Ovary (tissue), 3 donors: ENCODE measurements at regions not wholly inside any gene's neighbourhood (a gene's known extent, or its start where the extent isn't known, plus 50 kb on each side); places are given as distances from the start of the nearest gene placed in this dataset.

ENCODE experiments used
- EP300 ChIP-seq: sonication (generic); formaldehyde crosslinking; IDR thresholded peaks from one replicate; pipeline ENCODE4 v1.6.1; 2017; ENCODE audit warnings: antibody characterized with exemption
- POLR2A ChIP-seq: fragments of 450-650 bp; IDR thresholded peaks from one replicate; pipeline ENCODE4 v1.6.1; 2017; ENCODE audit warnings: antibody characterized with exemption, mild to moderate bottlenecking, moderate library complexity
- TF ChIP-seq, protein P1 (sequence below), 3 donors: fragments of 450-650 bp in 2 of 3; fragments of 200-600 bp in 1 of 3; IDR thresholded peaks; one replicate each; pipeline versions ENCODE4 v1.5.1 to v1.8.0; 2016 to 2022; ENCODE audit warnings: antibody characterized with exemption in 3 of 3, mild to moderate bottlenecking in 1 of 3
- donor health status: DM: no; HTN: no; CAD: no.

DNA sequence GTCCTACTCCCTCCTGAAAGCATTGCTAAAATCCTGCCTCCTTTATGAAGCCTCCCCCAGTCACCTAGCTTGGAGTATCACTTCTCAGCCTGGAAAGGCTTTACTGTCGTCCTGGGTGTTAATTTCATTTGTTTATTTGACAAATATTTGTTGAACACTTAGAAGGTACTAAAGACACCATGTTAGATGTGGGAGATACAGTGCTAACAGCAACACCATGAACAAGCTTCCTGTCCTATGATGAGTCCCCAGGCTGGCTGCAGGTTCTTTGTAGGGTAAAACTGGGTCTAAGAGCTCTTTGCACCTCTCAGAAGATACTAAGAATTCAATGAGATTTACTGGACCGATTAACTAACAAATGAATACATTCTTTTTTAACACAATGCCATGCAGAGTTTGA is 109.2 kb upstream of the TMEM170B start:
- TF ChIP-seq, protein P1, sequence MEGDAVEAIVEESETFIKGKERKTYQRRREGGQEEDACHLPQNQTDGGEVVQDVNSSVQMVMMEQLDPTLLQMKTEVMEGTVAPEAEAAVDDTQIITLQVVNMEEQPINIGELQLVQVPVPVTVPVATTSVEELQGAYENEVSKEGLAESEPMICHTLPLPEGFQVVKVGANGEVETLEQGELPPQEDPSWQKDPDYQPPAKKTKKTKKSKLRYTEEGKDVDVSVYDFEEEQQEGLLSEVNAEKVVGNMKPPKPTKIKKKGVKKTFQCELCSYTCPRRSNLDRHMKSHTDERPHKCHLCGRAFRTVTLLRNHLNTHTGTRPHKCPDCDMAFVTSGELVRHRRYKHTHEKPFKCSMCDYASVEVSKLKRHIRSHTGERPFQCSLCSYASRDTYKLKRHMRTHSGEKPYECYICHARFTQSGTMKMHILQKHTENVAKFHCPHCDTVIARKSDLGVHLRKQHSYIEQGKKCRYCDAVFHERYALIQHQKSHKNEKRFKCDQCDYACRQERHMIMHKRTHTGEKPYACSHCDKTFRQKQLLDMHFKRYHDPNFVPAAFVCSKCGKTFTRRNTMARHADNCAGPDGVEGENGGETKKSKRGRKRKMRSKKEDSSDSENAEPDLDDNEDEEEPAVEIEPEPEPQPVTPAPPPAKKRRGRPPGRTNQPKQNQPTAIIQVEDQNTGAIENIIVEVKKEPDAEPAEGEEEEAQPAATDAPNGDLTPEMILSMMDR (IDR thresholded peaks at IDR 0.05): no peak
- TF ChIP-seq POLR2A: no peak
- no peak for TF ChIP-seq EP300
